ENCODE measurements at regions not wholly inside any gene's neighbourhood (a gene's known extent, or its start where the extent isn't known, plus 50 kb on each side); places are given as distances from the start of the nearest gene placed in this dataset.

DNA sequence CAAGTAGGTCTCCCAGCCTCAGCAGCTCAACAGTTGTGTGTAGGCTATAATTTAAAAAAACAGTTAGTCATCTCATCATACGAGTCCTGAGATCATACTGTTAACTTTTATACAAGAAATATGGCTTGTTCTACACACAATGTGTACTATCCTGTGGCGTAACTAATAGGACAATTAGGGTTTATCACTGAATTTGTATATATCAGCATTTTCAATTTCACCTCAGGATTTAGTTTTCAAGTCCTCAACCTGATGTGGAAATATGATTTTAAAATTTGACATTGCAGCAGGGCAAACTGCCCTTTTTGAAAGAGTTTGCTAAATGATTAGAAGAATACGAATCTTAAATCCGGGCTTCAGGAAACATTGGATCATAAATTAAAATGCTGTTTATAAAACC lies 237.2 kb upstream of the CTBP2 start:
- DNase-seq = no peak

DNA sequence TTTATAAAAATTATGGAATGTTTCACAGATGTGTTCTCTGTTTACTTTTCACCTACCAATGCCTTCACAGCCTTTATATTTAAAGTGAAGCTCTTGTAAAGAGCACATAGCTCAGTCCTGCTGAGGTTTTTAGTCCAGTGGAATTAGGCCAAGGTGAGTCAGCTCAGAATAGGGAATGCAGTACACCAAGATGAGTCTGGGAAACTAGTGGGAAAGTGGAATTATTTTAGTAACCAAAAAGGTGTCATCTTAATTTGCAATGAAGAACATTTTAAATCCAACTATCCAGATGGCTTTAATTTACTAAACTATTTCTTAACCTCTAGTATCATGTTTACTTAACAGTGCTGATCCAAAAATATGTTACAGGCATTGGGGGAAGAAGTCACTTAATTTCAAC lies 236.3 kb upstream of the CTBP2 start:
- no peak for DNase-seq

DNA sequence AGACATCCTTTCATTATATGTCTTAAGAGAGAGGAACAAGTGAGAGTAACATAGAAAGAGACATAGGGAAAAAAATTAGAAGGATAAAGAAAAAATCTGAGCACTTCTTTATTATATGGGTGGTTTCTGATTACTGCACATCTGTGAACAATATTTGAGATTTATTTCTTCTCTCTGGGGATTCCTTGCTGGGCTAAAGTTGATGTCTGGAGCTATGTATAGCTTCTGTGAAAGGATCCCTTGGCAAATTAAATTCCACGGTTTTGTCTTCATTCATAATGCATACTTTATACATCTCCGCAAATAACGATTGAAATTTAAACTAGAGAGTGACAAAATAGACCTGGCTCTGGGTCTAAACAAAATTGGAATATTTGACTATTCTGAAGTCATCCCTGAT lies 232.2 kb upstream of the CTBP2 start:
- DNase-seq = no peak

DNA sequence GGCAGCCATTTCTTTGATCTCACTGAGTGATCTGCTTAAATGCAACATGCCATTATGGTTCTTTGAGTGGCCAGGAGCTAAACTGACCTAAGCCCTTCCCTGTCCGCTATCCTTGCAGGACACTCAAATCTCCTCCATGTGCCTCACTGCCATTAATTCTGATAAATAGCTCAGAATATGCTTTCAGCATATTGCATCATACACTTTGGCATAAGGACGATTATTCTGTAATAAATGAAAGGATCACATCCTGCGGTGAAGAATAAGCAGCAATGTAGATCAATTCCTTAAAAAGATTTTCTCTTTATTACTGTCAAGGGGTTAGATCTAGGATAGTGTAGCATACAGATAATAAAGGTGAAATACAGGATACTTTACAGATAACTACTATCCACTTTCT lies 231.8 kb upstream of the CTBP2 start:
- no peak for DNase-seq

DNA sequence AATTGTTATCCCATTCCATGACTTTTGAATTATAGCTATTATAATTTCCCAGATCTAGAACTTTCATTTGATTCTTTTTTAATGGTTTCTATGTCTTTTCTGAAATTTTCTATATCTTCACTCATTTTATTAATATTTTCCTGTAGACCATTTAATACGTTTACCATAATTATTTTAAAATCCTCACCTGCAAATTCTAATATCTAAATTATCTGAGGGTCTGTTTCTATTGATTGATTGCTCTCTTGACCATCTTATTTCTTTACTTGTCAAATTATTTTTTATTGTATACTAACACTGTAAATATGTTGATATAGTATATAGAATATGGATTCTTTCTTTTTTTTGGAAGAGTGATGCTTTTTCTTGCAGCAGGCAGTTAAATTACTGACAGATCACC lies 229.3 kb upstream of the CTBP2 start:
- no peak for DNase-seq

DNA sequence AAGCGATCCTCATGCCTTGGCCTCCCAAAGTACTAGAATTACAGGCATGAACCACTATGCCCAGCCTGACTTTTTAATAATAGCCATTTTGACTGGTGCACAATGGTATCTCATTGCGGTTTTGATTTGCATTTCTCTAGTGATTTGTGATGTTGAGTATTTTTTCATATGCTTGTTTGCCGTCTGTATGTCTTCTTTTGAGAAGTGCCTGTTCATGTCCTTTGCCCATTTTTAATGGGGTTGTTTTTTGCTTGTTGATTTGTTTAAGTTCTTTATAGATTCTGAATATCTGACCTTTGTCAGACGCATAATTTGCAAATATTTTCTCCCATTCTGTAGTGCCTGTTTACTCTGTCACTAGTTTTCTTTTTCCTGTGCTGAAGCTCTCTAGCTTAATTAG lies 219.2 kb upstream of the CTBP2 start:
- no peak for DNase-seq

DNA sequence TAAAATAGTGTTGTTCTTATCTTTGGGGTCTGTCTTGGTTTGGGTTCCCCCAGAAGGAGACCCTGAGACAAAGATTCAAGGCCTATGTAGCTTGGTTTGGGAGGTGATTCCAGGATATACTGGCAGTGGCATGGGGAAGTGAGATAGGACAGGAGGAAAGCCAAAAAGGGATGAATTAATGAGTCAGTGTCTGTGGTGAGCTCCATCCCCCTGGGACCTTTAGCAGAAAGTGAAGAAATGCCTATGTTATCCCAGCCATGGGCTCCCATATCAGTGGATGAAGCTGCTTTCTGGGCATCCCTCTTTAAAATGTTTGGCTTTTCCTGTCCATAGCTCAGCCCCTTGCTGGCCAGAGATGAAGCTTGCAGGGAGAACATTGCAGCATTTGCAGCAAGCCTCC lies 217.0 kb upstream of the CTBP2 start:
- DNase-seq = no peak

DNA sequence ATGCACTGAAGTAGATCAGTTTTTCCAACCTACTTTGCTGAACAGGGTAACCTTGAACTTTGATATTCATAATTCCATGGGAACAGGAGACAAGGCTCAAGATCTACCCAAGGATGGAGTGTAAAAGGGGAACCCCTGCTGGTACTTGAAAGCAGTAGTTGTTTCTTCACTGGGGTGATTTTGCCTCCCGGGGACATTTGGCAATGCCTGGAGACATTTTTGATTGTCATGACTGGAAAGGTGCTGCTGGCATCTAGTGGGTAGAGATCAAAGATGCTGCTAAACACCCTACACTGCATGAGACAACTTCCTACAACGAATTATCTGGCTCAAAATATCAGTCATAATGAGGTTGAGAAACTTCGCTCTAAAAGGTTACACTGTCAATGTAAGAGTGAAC lies 214.8 kb upstream of the CTBP2 start:
- DNase-seq = peak in 1 of 2 experiments; percentile 4

DNA sequence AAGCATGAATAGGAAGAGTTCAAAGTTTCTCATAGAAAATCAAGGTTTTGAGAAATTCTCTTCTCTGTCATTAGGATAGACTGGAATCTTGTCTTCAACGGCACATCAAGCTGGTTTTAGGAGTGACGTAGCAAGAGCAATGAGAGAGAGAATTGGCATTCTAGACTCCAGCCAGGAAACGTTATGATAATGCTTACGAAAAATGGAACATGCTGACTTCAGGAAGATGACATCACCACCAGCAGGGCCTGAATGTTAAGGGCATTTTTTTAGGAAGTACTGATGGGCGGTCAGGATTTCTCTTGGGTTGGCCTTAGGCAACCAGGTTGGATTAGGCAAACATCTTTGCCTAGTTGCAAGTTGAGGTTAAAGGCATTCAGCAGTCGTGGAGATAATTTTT lies 213.2 kb upstream of the CTBP2 start:
- DNase-seq = no peak

DNA sequence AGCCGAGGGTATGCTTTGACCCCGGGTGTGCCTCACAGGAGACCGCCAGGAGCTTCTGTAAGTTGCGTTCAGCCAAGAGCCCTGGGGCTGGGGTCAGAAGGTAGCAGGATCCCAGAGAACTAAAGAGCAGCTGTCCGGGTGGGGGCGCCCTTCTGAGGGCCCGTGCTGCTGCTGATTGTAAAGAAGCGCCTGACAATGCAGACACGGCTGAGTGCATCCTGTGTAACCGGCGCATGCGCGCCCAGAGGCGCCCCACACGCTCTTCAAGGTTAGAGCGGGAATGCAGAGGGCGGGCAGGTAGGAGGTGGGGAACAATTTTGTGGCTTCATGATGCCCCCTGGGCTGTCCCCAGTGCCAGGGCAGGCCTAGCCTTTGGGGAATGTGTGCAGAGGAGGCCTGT lies 210.2 kb upstream of the CTBP2 start:
- DNase-seq = no peak

DNA sequence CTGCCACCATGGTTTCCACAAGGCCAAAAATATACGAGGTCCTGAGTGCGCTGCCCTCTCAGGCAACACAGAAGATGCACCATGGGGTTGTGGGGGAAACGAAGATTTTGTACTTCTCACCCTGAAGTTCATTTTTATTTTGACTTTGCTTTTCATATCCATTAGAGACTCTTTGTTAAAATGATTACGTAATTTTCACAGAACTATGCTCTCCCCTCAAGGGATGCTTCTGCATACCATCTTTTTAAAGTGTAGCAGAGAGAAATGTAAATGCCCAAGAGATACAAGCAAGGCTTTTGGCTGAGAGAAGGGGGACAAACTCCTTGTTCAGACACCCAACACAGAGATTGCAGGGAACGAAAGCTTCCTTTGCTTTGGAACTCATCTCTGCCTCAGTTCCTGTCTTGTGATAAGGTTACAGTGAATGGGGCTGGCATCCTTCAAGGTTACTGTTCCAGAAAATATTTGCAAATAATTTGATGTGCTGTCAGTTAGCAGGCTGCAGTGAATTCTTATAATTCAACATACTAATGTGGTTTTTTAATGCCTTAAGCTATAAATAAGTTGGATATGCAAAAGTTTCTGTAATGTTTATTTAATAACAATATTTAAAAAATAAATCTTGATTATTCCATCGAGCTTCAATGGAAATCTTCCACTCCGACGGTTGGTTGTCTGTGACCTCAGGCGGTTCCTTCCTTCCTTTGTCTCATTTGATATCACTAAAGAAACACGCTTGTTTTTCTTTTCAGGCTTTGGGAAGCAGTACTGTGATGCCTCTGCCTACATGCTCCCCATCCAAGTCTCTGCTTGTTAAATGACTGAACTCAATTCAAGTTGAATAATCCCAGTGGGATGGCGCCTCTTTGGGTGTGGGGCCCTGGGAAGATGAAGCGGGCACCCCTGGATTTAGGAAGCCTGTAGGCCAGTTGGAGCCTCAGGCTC lies 209.3 kb upstream of the CTBP2 start:
- no peak for DNase-seq

DNA sequence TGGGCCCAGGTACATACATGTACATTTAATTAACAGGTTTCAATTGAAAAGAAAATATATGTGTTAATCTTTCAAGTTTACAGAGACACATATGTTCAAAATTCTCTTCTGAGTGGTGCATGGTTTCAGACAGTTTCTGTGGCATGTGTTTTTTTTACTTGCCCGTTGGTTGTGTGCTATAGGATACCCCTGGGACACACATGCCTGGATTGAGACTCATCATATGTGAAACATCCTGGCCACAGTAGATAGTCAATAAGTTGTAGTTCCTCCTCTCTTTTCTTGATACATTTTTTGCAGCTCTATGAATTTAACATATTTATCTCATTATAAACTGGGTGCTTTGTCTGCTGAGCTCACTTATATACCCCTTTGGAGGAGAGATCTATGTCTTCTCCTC lies 207.8 kb upstream of the CTBP2 start:
- DNase-seq = no peak

DNA sequence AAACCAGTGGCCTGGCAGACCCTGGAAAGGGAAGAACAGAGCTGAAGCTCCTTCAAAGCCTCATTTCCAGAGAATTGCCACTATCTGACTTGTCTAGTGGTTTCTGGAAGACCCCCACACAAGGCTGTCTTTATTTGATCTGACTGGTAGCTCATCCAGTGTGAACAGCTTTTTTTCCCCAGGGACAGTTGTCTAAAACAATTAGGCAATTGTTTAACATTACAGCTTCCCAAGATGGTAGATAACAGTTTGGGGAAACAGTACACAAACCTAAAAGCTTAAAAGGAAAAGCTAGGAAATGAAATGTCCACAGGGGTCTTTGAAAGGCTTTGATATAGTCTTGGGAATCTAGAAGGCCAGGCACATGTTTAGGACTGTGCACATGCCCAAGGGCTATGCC lies 203.4 kb upstream of the CTBP2 start:
- no peak for DNase-seq

DNA sequence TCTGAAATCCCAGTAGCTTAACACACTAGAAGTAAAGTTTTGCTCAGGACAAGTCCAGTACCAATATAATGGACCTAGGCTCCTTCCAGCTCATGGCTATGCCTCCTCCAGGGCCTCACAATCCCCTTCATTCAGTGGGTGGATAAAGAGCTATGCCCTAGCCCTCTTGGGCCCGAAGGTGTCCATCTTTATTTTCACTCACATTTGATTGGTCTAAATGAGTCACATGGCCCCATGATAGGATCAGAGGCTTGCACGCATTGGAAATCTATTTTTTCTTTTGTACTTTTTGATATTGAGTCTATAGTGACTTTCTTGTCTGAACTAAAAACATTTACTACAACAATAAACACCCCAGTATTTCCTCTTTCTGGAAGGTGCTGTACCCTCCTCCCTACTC lies 202.6 kb upstream of the CTBP2 start:
- no peak for DNase-seq

DNA sequence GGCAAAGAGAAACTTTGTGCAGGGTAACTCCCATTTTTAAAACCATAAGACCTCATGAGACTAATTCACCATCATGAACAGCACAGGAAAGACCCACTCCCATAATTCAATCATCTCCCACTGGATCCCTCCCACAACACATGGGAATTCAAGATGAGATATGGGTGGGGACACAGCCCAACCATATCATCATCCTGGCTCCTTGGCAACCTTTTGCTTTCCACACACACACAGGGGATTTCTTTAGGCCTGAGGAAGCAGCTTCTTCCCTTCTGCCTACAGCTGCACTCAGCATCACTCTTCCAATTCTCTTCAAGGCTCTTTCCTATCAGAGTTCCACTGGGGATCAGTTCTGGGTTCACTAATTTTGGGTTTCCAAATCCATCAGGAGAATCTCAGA lies 199.0 kb upstream of the CTBP2 start:
- no peak for DNase-seq

DNA sequence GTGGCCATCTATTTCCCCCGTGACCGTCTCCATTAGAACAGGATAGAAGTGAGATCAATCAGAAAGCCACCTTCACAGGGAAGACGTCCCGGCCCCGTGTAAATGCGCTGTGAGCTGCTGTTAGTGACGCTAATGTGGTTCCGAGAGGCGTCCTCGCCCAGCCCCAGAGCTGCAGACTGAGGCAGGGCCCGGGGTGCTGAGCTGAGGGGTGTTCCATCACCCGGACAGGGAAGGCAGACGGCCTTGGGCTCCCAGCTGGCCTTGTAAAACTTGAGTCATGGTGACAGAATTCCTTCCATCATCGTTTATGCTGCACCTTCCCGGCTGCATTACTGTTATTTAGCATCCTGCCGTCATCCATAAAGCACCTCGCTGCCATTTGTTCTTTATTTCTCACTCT lies 195.3 kb upstream of the CTBP2 start:
- no peak for DNase-seq

DNA sequence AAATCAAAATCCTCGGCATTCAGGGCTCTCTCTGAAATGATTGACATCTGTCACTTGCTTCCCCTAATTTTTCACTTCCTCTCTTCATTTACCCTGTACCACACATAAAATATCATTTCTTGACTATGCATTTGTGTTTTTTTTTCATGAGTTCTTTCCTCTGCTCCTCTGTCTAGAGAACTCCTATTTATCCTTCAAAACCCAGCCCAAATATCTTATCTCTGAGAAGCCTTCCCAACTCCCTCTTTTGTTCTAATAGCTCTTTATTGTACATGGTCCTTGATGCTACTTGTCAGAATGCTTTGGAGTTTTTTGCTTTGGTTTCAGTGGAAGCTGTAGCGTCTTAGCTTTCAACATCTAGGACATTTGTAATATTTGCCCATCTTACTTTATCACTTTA lies 190.2 kb upstream of the CTBP2 start:
- DNase-seq = no peak

DNA sequence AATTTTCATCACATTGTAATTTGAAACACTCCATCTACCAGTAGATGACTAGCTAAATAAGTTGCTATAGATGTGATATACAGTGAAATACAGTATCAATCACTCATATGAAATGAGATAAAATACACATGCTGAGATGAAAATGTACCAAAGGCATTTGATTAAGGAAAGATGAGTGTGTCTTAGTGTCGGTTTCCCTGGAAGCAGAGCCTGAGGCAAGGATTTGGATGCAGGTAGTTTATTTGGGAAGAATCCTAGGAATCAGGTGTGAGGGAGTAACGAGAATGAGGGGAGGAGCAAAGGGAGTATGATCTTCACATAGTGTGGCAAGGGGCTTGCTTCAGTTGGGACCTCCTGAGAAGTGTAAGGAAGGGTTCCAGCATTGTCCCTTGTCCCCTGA lies 188.2 kb upstream of the CTBP2 start:
- DNase-seq = no peak

DNA sequence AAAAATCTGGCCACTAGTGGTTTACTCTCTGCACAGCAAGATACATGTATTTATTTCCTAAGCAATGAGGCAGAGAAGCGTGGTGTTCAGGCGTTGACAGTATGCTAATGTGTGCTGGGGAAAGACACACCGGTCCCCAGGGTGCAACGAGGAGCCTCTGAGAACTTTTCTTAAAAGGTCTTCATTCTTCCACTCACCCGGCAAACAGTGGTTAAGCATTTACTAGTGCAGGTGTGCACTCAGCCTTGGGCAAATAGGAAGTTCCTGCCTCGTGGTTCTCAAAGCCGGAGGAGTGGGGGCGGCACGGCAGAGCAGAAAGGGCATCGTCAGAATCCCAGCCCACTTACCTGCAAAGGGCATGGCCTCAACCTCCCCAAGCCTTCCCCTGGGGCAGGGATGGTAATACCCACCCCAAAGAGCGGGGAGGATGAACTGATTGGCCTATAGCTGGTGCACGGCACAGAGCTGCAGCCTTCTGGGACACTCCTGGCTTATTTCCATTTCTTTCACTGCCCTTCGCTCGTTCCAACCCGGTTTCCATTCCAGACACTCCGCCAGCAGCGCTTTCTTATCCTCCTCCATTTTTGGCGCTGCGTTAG lies 184.3 kb upstream of the CTBP2 start:
- DNase-seq = no peak

DNA sequence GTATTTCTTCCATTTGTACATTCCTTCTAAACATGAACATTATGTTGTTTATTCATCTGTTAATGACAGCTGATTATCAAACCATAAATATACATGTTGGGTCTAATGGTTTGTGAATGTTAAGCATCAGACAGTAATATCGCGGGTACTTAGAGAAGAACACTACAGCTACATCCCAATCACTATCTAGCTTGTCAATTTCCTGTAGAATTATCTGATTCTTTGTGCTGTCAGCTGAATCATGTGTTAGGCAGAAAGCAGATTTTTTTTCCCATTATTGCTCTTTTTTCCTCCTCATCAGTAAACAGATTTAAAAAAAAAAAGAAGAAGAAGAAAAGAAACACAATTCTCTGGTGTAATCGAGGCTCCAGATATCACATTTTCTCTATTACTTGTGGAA lies 183.6 kb upstream of the CTBP2 start:
- no peak for DNase-seq

DNA sequence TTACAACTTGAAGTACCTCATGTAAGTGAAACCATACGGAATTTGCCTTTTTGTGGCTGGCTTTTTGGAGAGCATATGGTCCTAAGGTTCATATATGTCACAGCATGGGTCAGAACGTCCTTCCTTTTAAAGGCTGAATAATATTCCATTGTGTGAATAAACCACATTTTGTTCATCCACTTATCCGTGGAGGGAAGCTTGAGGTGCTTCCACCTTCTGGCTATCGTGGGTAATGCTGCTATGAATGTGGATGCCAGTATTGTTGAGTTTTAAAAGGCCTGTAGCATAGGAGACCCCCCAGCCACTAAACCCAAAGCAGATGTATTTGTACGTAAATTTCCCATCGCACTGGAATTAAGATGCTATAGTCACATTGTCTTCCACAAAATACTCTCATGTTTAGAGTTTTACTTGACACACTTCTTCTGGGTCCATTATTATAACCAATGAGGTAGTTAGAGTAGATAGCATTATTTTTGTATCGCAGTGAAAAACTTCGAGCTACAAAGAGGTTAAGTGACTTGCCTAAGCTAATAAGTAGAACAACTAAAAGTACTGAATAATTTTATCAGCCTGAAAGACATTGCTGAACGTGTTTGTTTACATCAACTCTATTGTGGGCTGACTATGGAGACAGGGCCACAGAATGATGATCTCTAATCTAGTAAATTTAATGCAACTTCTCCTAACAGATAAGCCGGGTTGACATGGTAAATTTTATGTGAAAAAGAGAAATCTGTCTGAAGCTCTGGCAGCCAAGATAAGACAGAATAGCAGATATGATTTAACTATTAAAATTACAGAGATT lies 183.0 kb upstream of the CTBP2 start:
- peak in 1 of 2 experiments; percentile 1 for DNase-seq

DNA sequence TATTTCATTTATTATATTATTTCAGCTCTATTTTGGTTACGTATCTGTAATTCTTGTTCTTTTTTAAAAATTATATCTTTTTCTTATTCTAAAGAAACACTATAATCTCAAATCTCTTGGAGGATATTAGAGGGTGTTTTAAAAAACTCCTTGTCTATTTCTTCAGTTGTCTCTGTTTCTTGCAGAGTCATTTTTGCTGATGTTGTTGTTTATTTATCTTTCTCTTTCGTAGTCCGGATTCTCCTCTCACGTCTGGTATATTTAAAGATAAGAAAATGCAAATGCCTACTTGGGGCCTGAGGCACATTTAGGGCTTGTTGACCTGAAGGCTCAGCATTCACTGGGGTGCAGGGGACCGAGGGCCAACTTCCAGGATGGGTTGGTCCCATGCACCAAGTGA lies 181.2 kb upstream of the CTBP2 start:
- DNase-seq = no peak

DNA sequence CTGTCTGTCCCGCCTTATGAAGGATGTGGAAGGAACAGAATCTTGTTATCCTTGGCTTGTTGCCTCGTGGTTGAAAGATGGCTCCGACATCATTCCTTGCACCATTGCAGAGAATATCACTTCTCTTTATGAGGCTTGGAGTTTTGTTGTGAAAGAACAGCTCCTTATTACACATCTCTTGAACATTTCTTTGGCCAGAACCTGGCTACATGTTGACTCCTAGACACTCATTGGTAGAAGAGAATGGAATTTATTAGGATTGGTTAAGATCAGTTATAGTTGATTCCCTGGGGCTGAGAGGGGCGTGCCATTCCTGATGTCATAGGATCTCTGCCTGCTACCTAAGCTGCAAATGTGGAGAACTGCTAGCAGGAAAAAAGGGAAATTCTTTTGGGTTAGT lies 180.5 kb upstream of the CTBP2 start:
- DNase-seq = no peak

DNA sequence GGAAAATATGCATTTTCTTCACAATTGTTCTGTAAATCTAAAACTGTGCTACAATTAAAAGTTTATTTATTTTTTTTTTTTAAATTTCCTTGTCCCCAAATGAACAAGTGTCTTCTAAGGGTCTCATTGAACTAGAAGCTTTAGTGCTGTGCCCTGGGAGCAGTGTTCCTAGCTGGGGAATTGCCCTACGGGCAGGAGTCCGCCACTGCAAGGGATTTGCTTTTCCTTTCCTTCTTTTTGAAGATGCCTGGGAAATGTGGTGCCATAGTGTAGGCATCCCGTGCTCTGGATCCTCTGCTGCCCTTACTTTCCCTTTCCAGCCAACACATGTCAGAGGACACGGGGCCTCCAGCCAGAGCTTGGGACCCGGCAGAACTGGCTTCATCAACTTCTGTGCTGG lies 177.1 kb upstream of the CTBP2 start:
- DNase-seq = no peak
